Choroid plexus epithelial cell (primary cell): ENCODE measurements at regions not wholly inside any gene's neighbourhood (a gene's known extent, or its start where the extent isn't known, plus 50 kb on each side); places are given as distances from the start of the nearest gene placed in this dataset.

Experiments used
- DNase-seq: peaks from one replicate; pipeline ENCODE4 v3.0.0-alpha.2; 2010; ENCODE audit warnings: low read depth
- H3K4me3 ChIP-seq: 2 replicates; pipeline ENCODE4 v1.5.1; 2011; ENCODE audit warnings: low read depth, mild to moderate bottlenecking, control low read depth, low read length, moderate library complexity
- TF ChIP-seq, protein P1 (sequence below): conservative IDR thresholded peaks from 2 replicates; pipeline ENCODE4 v1.5.1; 2011; ENCODE audit warnings: low read depth, mild to moderate bottlenecking, control low read depth, inconsistent platforms, low read length, moderate library complexity

- H3K4me3 ChIP-seq: no peak overlapping the region
- TF ChIP-seq, protein P1, sequence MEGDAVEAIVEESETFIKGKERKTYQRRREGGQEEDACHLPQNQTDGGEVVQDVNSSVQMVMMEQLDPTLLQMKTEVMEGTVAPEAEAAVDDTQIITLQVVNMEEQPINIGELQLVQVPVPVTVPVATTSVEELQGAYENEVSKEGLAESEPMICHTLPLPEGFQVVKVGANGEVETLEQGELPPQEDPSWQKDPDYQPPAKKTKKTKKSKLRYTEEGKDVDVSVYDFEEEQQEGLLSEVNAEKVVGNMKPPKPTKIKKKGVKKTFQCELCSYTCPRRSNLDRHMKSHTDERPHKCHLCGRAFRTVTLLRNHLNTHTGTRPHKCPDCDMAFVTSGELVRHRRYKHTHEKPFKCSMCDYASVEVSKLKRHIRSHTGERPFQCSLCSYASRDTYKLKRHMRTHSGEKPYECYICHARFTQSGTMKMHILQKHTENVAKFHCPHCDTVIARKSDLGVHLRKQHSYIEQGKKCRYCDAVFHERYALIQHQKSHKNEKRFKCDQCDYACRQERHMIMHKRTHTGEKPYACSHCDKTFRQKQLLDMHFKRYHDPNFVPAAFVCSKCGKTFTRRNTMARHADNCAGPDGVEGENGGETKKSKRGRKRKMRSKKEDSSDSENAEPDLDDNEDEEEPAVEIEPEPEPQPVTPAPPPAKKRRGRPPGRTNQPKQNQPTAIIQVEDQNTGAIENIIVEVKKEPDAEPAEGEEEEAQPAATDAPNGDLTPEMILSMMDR: no peak
- DNase-seq: no peak
These were observed 228.9 kb downstream of the ACKR3 start for GRCh38 chr2:236798491-236798890.

DNA sequence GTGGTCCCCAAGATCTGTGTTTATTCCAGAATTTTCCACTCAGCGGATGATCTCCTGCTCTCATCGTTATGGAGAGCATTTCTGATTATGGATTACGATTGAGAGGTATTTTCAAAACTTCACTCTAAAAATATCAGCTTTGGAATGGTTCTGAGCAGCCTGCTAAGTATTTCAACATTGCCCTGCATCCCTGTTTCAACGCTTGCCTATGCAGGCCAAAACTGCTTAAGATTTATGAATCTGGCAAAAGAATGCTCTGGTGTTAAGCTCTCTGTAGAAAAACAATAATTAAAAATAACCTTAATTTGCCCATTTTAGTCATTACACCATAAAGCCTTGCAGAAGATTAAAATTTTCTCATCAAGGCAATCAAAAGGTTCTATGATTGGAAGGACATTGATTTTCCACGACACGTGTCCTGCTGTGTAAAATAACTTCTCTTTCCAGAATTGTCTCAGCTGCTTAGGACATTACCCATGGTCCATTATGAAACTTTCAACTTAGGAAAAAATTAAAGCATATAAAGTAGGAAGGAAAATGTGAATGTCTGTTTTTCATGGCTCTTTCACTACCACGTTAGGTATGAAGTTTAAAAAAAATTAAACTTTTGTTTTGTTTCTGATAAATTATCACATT lies 229.9 kb downstream of the ACKR3 start:
- DNase-seq: no peak
- no peak overlapping the region for H3K4me3 ChIP-seq
- TF ChIP-seq, protein P1: no peak

DNA sequence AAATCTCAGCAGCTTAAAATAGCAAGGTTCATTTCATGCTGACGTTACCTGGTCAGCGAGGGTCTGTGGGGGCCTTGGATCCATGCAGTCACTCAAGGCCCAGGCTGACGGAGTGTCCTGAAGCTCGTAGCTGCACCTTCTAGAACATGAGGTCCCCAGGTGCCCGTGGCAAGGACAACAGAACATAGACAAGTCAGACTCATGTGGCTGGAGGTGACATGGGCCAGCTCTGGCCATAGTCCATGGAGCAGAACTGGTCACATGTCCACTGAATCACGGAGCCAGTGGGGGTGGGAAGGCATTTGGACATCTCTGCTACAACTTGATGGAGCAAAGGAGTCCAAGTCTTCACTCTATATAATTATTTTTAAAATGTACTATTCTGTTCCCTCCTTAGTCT lies 233.2 kb downstream of the ACKR3 start:
- DNase-seq: no peak
- H3K4me3 ChIP-seq: no peak overlapping the region
- TF ChIP-seq, protein P1: no peak

DNA sequence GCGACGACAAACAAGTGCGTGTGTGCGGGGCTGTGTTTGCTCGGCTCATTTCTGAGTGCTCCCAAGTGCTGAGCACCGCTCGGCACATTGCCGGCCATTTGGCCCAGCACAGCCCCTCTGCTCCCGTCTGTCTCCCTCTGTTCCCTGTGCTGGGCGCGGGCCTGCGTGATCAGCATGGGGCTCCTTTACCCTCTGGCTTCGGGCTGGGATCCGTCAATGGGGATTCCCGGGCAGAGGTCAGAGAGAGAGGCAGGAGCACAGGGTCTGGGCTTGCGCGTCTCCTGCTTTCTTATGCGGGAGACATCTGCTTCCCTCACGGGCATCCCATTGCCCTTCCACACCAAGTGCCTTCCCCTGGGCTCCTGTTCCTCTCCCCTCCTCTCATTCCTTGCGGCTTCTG lies 234.0 kb downstream of the ACKR3 start:
- DNase-seq: no peak
- TF ChIP-seq, protein P1: no peak
- no peak overlapping the region for H3K4me3 ChIP-seq

DNA sequence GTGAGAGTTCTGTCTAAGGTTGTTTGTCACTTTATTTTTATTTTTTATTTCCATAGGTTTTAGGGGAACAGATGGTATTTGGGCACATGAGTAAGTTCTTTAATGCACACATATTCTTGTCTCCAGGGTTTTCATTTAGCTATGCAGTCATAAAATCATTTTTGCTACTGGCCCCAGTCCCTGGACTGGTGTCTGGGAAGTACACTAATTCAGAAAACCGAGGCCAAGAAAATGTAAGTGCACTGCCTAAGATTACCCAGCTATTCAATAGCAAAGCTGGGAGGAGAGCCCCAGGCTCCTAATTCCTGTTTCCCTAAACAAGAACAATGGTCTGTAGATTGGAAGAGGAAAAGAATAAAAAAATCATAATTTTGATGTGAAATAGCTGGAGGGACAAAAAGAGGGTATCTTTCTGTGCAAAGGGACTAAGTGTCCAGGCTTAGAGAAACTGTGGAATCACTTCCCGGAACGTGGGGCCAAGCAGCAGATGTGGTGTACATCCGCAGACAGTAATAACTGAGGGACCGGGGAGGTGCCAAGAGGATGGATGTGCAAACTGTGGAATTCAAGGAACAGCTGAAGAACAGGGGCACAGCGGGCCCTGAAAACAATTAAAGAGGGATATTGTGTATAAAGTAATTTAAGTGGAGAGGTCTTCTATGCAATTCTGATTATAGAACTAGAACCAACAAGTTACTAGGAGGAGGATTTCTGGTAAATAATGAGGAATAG lies 236.3 kb downstream of the ACKR3 start:
- no peak for DNase-seq
- TF ChIP-seq, protein P1: no peak

GRCh38 chr2:236809716-236810115 lies 240.1 kb downstream of the ACKR3 start:
- no peak for DNase-seq
- TF ChIP-seq, protein P1: no peak
- no peak overlapping the region for H3K4me3 ChIP-seq

More for the DNA sequence above, 236.3 kb downstream of the ACKR3 start:
- H3K4me3 ChIP-seq: no peak overlapping the region
